ENCODE measurements at regions not wholly inside any gene's neighbourhood (a gene's known extent, or its start where the extent isn't known, plus 50 kb on each side); places are given as distances from the start of the nearest gene placed in this dataset.

GRCh38 chr17:27065588-27065987 lies 228.3 kb upstream of the WSB1 start:
- FAIRE-seq (no peak), DNase-seq (ENCODE audit: extremely low read depth in 1 of 4, low spot score in 3 of 4) (no peak), ATAC-seq (peak; percentile 4)
- ChIA-PET POLR2A (interaction anchor here (0.8 to 1.6 kb wide), 7 partner anchors 9 to 24 kb away, joined by 3 to 5 read pairs (median 4); no protein-coding TSS in a partner anchor), CTCF (ENCODE audit: low intra/inter-chr PET ratio) (no interaction called here)
- Histone ChIP-seq H2AFZ (ENCODE audit: low read depth, low read length) (no peak overlapping the region), H4K20me1 (replicated peaks; ENCODE audit: control insufficient read depth, insufficient read depth, low read length) (no peaks in the 10 kb centered on the region), H3K9me1 (ENCODE audit: control insufficient read depth, insufficient read depth, low read length) (no peaks in the 10 kb centered on the region), H3K9me3 (replicated peaks; ENCODE audit: control insufficient read depth, insufficient read depth, low read depth, low read length) (no peaks in the 10 kb centered on the region), H3K27me3 (ENCODE audit: control insufficient read depth in 2 of 2, insufficient read depth in 2 of 2, low read length in 2 of 2) (no peaks in the 10 kb centered on the region), H3K4me1 (replicated peaks in 1 of 2; ENCODE audit: control insufficient read depth in 2 of 2, insufficient read depth in 2 of 2, low read length in 2 of 2) (no peaks in the 10 kb centered on the region; a peak in 1 of 5 replicates), H3K9ac (ENCODE audit: insufficient read depth in 1 of 2, low read depth in 2 of 2, low read length in 2 of 2) (no peak overlapping the region), H3K27ac (ENCODE audit: extremely low read depth, low read depth, low read length) (no peak overlapping the region), H3K79me2 (ENCODE audit: control insufficient read depth, insufficient read depth, low read length) (no peaks in the 10 kb centered on the region), H3K36me3 (ENCODE audit: control insufficient read depth, insufficient read depth, low read length) (peaks cover 34% of the 10 kb centered on the region), H3K4me2 (ENCODE audit: insufficient read depth, low read length) (no peak overlapping the region), H3K4me3 (no peak overlapping the region)
- in situ Hi-C loops (cut with MboI) (no loop called here), intact Hi-C loops (cut with micrococcal nuclease) (no loop called here)
- no TSS peak for BruUV-seq (replicated peaks)
- WGBS (ENCODE audit: insufficient coverage, low coverage, missing lambda C conversion rate) = 77% methylated on average over 4 of the region's 4 CpGs
- no peak for TF ChIP-seq PHF21A (IDR thresholded peaks at IDR 0.05; ENCODE audit: borderline replicate concordance, low read depth)
- no peak for TF ChIP-seq EZH2 (IDR thresholded peaks at IDR 0.05; ENCODE audit: borderline replicate concordance, low read depth, low read length)
- TF ChIP-seq, protein P1, sequence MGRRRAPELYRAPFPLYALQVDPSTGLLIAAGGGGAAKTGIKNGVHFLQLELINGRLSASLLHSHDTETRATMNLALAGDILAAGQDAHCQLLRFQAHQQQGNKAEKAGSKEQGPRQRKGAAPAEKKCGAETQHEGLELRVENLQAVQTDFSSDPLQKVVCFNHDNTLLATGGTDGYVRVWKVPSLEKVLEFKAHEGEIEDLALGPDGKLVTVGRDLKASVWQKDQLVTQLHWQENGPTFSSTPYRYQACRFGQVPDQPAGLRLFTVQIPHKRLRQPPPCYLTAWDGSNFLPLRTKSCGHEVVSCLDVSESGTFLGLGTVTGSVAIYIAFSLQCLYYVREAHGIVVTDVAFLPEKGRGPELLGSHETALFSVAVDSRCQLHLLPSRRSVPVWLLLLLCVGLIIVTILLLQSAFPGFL (CRISPR knock-in tag; IDR thresholded peaks at IDR 0.05) = no peak
- TF ChIP-seq HMG20A (CRISPR knock-in tag; conservative IDR thresholded peaks at IDR 0.05) = no peak
- no peak for TF ChIP-seq BMI1 (IDR thresholded peaks at IDR 0.05; ENCODE audit: low read length)
- no peak for TF ChIP-seq NUFIP1 (IDR thresholded peaks at IDR 0.05; ENCODE audit: partially characterized antibody)
- TF ChIP-seq ZNF780A (CRISPR knock-in tag; IDR thresholded peaks at IDR 0.05) = no peak
- TF ChIP-seq ZNF165 (CRISPR knock-in tag; IDR thresholded peaks at IDR 0.05; ENCODE audit: borderline replicate concordance) = no peak
- no peak for TF ChIP-seq RBM34 (IDR thresholded peaks at IDR 0.05; ENCODE audit: borderline replicate concordance, insufficient read depth, low read length)
- 0 out of 2 replicates have a peak, but pooled peaks have one; percentile 33 for TF ChIP-seq ZNF395 (CRISPR knock-in tag; IDR thresholded peaks at IDR 0.05)
- TF ChIP-seq, protein P2, sequence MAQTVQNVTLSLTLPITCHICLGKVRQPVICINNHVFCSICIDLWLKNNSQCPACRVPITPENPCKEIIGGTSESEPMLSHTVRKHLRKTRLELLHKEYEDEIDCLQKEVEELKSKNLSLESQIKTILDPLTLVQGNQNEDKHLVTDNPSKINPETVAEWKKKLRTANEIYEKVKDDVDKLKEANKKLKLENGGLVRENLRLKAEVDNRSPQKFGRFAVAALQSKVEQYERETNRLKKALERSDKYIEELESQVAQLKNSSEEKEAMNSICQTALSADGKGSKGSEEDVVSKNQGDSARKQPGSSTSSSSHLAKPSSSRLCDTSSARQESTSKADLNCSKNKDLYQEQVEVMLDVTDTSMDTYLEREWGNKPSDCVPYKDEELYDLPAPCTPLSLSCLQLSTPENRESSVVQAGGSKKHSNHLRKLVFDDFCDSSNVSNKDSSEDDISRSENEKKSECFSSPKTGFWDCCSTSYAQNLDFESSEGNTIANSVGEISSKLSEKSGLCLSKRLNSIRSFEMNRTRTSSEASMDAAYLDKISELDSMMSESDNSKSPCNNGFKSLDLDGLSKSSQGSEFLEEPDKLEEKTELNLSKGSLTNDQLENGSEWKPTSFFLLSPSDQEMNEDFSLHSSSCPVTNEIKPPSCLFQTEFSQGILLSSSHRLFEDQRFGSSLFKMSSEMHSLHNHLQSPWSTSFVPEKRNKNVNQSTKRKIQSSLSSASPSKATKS (CRISPR knock-in tag; IDR thresholded peaks at IDR 0.05) = no peak
- no peak for TF ChIP-seq ZNF23 (CRISPR knock-in tag; IDR thresholded peaks at IDR 0.05)
- TF ChIP-seq SP2 (IDR thresholded peaks at IDR 0.05; ENCODE audit: extremely low read depth, low read depth, low read length, poor library complexity, severe bottlenecking) = no peak
- no peak for TF ChIP-seq ZNF217 (CRISPR knock-in tag; IDR thresholded peaks at IDR 0.05)
- no peak for TF ChIP-seq BCL6 (CRISPR knock-in tag; IDR thresholded peaks at IDR 0.05)
- TF ChIP-seq ZNF274 (IDR thresholded peaks at IDR 0.05; ENCODE audit: borderline replicate concordance, low read depth, low read length) = no peak
- TF ChIP-seq POLR2A (conservative IDR thresholded peaks at IDR 0.05) = peak; percentile 34
- no peak for TF ChIP-seq ZNF431 (CRISPR knock-in tag; IDR thresholded peaks at IDR 0.05)
- no peak for TF ChIP-seq THAP12 (CRISPR knock-in tag; IDR thresholded peaks at IDR 0.05)

Measured in K562 (cell line).